ENCODE measurements at regions not wholly inside any gene's neighbourhood (a gene's known extent, or its start where the extent isn't known, plus 50 kb on each side); places are given as distances from the start of the nearest gene placed in this dataset.
"Not testable (repeated sequence)": the region's sequence is repeated elsewhere in the genome, so short reads cannot be mapped to it uniquely, and the experiment has no call there.

DNA sequence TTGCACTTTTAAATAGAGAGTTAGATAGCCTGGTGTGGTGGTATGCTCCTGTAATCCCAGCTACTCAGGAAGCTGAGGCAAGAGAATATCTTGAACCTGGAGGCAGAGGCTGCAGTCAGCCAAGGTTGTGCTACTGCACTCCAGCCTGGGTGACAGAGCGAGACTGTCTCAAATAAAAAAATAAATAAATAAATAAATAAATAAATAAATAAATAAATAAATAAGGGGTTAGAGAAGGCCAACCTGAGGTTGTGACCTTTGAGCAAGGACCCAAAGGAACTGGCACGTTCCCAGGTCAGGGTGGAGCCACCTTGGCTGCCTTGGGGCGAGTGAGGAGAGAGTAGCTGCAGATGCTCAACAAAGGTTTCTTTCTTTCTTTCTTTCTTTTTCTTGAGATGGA lies 65.3 kb upstream of the TENM4 start:
- DNase-seq, result no peak

DNA sequence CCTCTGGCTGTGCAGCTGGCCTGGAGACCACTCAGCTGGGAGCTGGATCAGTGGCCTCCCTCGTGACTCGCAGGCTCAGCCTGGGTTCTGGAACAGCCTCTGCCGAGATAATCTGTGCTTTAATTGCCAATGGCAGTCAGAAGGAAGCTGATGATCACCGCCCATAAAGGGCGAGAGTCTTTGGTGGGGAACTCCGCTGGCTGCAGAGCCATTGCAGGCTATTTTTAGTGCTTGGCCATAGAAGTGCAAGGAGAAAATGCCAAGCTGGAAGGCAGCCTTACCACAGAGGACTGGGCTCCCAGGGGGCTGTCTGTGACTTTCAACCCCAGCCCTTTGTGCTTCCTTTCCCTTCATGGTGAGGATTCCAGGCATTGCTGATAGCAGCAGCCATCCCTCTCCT lies 62.2 kb upstream of the TENM4 start:
- no peak for DNase-seq

DNA sequence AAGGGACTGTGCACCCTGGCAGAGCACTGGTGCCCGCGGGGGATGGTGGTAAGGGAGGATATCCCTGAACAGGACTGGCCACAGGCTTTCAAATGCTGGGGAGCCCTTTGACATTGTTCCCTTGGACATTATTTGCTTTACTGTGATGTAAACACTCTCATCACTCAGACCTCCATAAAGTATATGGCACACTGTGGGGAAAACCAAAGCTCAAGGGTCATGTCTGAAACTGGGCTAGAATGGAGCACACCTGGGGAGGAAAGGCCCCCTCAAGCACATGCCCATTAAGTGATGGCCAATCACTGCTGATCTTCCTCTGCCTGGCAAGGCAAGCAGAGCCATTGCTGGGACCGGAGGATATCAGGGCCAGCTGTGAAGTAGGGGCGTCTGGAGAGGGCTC lies 60.9 kb upstream of the TENM4 start:
- peak; percentile 90 for DNase-seq

DNA sequence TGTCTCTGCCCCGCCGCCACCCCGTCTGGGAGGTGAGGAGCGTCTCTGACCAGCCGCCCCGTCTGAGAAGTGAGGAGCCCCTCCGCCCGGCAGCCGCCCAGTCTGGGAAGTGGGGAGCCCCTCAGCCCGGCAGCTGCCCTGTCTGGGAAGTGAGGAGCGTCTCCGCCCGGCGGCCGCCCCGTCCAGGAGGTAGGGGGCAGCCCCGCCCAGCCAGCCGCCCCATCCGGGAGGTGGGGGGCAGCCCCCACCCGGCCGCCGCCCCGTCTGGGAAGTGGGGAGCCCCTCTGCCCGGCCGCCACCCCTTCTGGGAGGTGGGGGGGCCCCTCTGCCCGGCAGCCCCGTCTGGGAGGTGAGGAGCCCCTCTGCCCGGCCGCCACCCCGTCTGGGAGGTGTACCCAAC lies 59.1 kb upstream of the TENM4 start:
- DNase-seq, result not testable (repeated sequence)

DNA sequence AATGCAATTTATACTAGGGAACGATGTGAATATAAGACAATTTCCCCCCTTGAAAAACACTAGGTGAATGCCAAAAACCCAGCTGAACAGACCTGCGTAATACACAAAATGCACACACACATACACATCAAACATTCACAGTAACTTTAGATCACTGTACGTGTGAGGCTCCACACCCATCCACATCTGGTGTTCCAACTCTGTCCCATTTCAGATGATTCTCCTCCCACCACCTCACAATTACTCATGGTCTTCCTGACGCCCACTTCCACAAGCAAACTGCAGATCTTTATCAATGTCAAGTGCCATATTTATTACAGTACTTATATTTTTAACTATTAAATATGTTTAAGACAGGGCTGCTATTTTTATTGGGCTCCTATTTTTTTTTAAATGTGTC lies 57.8 kb upstream of the TENM4 start:
- DNase-seq, result no peak

DNA sequence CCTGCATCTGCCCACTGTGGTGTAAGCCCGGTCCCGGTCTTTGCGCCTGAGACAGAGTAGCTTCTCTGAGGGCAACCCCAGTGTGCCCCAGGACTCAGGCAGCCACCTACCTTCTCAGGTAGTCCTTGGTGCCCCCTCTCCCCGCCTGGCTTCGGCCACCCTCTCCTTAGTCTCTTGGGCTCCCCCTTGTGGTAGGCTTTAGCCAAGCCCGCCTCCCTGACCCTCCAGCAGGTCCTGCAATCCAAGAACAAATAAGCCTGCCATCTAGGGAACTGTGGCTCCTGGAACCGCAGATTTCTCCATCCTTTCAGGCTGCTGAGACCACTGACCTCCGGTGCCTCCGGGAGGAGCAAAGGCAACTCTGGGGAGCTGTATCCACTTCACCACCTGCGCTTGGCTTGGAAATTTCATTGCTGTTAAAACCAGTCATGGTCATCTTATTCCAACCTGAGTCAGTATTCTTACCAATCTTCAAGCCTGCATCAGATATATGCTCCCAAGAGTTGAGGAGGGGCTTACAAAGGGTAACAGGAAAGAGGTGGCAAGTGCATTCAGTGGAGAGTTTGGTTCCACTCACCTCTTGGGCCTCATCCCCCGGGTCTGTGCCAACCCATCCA lies 52.8 kb upstream of the TENM4 start:
- peak; percentile 95 for DNase-seq

DNA sequence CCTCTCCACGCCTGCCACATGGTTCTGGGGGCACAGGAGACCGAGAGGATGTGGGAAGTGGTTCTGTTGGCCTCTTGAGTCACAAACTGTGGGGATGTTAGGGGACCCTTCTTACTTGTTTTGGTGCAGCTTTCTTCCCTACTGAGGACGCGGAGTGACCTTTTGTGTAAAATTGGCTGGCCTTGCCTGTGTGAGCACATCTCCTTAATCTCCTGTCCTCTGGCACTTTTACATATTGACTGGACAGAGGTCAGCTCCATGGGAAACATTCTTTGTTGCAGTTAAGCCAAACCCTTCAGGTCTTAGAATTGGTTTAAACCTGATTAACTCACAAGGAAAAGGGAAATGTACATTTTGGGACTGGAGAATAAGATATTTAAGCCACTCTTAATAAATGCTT lies 51.2 kb upstream of the TENM4 start:
- DNase-seq, result no peak

Measured in DMS53 (cell line).